DOHH2 (cell line): ENCODE measurements at regions not wholly inside any gene's neighbourhood (a gene's known extent, or its start where the extent isn't known, plus 50 kb on each side); places are given as distances from the start of the nearest gene placed in this dataset.
A peak's percentile ranks its signal among the peaks of the same experiment; 100 is the strongest.
"Not testable (repeated sequence)": the region's sequence is repeated elsewhere in the genome, so short reads cannot be mapped to it uniquely, and the experiment has no call there.

Experiments
- H3F3A ChIP-seq: fragments of 200-600 bp; sonication (generic), shearing (Covaris generic); 2 replicates; pipeline ENCODE4 v1.6.0; 2016; ENCODE audit warnings: antibody characterized with exemption, mild to moderate bottlenecking; ENCODE audit not compliant: control insufficient read depth, insufficient read depth
- H3K27ac ChIP-seq: fragments of 200-600 bp; sonication (generic); 2 replicates; pipeline ENCODE4 v1.5.1; 2014; ENCODE audit warnings: low read depth, mild to moderate bottlenecking, low read length, moderate library complexity
- H3K27me3 ChIP-seq: fragments of 200-600 bp; sonication (generic); 2 replicates; pipeline ENCODE4 v1.6.1; 2014; ENCODE audit warnings: mild to moderate bottlenecking, low read length, mixed read lengths; ENCODE audit not compliant: control insufficient read depth
- H3K36me3 ChIP-seq: fragments of 200-600 bp; sonication (generic); 2 replicates; pipeline ENCODE4 v1.6.1; 2014; ENCODE audit warnings: mild to moderate bottlenecking, low read length, moderate library complexity, mixed read lengths; ENCODE audit not compliant: control insufficient read depth
- H3K4me1 ChIP-seq: fragments of 200-600 bp; sonication (generic); 2 replicates; pipeline ENCODE4 v1.6.1; 2014; ENCODE audit warnings: mild to moderate bottlenecking, low read length, mixed read lengths; ENCODE audit not compliant: control insufficient read depth
- H3K4me2 ChIP-seq: fragments of 200-600 bp; sonication (generic); 2 replicates; pipeline ENCODE4 v1.6.0; 2014; ENCODE audit warnings: mild to moderate bottlenecking, low read length, moderate library complexity
- H3K4me3 ChIP-seq: fragments of 200-600 bp; sonication (generic); 2 replicates; pipeline ENCODE4 v1.5.1; 2014; ENCODE audit warnings: mild to moderate bottlenecking, low read length, mixed read lengths
- H3K79me2 ChIP-seq: fragments of 200-600 bp; sonication (generic); 2 replicates; pipeline ENCODE4 v1.6.1; 2014; ENCODE audit warnings: mild to moderate bottlenecking, low read length, mixed read lengths; ENCODE audit not compliant: control insufficient read depth
- H3K9me2 ChIP-seq: fragments of 200-600 bp; sonication (generic); replicated peaks from 2 replicates; pipeline ENCODE4 v1.6.1; 2014; ENCODE audit warnings: mild to moderate bottlenecking, low read length, mixed read lengths; ENCODE audit not compliant: control insufficient read depth
- H3K9me3 ChIP-seq: fragments of 200-600 bp; sonication (generic); 2 replicates; pipeline ENCODE4 v1.6.1; 2014; ENCODE audit warnings: antibody characterized with exemption, low read length, mixed read lengths; ENCODE audit not compliant: control insufficient read depth, insufficient read depth
- H4K20me1 ChIP-seq: fragments of 200-600 bp; sonication (generic); 2 replicates; pipeline ENCODE4 v1.6.0; 2014; ENCODE audit warnings: low read depth, mild to moderate bottlenecking, antibody characterized with exemption, low read length, moderate library complexity; ENCODE audit not compliant: control insufficient read depth, insufficient read depth
- EZH2phosphoT487 ChIP-seq: fragments of 200-600 bp; sonication (generic); IDR thresholded peaks from 2 replicates; pipeline ENCODE4 v1.6.1; 2017; ENCODE audit warnings: borderline replicate concordance, mild to moderate bottlenecking, antibody characterized with exemption, low read length, moderate library complexity, mixed read lengths
- TF ChIP-seq, protein P1 (sequence below): fragments of 200-600 bp; sonication (generic); IDR thresholded peaks from one replicate; pipeline ENCODE4 v1.5.1; 2014; ENCODE audit warnings: antibody characterized with exemption, mild to moderate bottlenecking, low read depth, low read length; ENCODE audit not compliant: poor library complexity, severe bottlenecking

DNA sequence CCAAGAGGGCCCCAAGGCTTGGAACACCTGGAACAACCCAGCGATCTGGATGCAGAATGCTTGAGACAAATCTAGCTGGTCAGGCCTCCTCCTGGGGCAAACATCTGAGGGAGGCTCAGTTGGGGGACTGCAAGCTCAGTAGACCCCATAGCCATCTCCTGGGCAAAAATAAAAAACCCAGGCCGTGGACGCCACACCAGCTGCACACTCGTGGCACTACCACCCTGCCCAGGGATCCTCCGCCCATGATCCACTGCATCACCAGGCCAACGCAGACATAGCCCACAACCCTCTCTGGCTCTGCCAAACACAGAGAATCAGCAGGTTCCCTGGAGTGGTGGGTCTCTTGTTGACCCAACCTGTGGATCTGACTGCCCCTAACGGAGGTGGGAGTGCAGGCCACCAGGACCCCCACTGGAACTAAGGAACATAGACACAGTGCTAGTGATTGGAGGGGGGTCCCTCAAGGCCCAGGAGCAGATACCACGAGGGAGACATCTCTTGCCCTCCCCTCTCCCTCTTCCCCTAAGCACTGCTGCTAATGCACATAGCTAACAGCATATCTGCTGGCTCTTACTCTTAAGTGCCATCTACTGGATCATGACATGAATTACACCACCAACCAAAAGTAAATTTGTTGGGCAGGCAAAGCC is 147.2 kb downstream of the CHD1L start:
- Histone ChIP-seq H3K4me2 (no peak overlapping the region), H3K9me2 (no peaks in the 10 kb centered on the region), H3K36me3 (no peaks in the 10 kb centered on the region), H3F3A (no peaks in the 10 kb centered on the region), H3K27ac (no peak overlapping the region), H3K9me3 (no peaks in the 10 kb centered on the region), H3K4me1 (no peaks in the 10 kb centered on the region), H3K79me2 (no peaks in the 10 kb centered on the region), H4K20me1 (no peaks in the 10 kb centered on the region), H3K4me3 (no peak overlapping the region), H3K27me3 (no peaks in the 10 kb centered on the region)
- no peak for TF ChIP-seq EZH2phosphoT487
- TF ChIP-seq, protein P1, sequence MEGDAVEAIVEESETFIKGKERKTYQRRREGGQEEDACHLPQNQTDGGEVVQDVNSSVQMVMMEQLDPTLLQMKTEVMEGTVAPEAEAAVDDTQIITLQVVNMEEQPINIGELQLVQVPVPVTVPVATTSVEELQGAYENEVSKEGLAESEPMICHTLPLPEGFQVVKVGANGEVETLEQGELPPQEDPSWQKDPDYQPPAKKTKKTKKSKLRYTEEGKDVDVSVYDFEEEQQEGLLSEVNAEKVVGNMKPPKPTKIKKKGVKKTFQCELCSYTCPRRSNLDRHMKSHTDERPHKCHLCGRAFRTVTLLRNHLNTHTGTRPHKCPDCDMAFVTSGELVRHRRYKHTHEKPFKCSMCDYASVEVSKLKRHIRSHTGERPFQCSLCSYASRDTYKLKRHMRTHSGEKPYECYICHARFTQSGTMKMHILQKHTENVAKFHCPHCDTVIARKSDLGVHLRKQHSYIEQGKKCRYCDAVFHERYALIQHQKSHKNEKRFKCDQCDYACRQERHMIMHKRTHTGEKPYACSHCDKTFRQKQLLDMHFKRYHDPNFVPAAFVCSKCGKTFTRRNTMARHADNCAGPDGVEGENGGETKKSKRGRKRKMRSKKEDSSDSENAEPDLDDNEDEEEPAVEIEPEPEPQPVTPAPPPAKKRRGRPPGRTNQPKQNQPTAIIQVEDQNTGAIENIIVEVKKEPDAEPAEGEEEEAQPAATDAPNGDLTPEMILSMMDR = peak; percentile 73

- H3K4me3 ChIP-seq = no peak overlapping the region
- H3K9me2 ChIP-seq = no peaks in the 10 kb centered on the region
- no peaks in the 10 kb centered on the region for H3F3A ChIP-seq
- H3K4me2 ChIP-seq = no peak overlapping the region
- no peak overlapping the region for H3K27ac ChIP-seq
- no peak for TF ChIP-seq EZH2phosphoT487
- TF ChIP-seq, protein P1 = peak; percentile 31
- H3K4me1 ChIP-seq = no peaks in the 10 kb centered on the region
- no peaks in the 10 kb centered on the region for H3K36me3 ChIP-seq
- no peaks in the 10 kb centered on the region for H3K9me3 ChIP-seq
- no peaks in the 10 kb centered on the region for H3K27me3 ChIP-seq
- H3K79me2 ChIP-seq = no peaks in the 10 kb centered on the region
- H4K20me1 ChIP-seq = no peaks in the 10 kb centered on the region
Measured at GRCh38 chr1:147390185-147390542, 147.7 kb downstream of the CHD1L start.

DNA sequence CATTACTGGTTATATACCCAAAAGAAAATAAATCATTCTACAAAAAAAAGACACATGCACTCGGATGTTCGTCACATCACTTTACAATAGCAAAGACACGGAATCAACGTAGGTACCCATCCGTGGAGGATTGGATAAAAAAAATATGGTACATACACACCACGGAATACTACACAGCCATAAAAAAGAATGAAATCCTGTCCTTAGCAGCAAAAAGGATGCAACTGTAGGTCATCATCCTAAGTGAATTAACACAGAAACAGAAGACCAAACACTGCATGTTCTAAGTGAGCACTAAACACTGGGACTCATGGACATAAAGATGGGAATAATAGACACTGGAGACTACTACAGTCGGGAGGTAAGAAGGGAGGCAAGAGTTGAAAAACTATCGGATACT is 148.6 kb downstream of the CHD1L start:
- Histone ChIP-seq H3F3A (no peaks in the 10 kb centered on the region), H3K4me1 (no peaks in the 10 kb centered on the region), H3K9me2 (no peaks in the 10 kb centered on the region), H3K4me3 (no peak overlapping the region), H3K27ac (no peak overlapping the region), H3K4me2 (no peak overlapping the region), H3K9me3 (no peaks in the 10 kb centered on the region), H4K20me1 (no peaks in the 10 kb centered on the region), H3K79me2 (no peaks in the 10 kb centered on the region), H3K36me3 (no peaks in the 10 kb centered on the region), H3K27me3 (no peaks in the 10 kb centered on the region)
- TF ChIP-seq EZH2phosphoT487 = no peak
- TF ChIP-seq, protein P1 = no peak

DNA sequence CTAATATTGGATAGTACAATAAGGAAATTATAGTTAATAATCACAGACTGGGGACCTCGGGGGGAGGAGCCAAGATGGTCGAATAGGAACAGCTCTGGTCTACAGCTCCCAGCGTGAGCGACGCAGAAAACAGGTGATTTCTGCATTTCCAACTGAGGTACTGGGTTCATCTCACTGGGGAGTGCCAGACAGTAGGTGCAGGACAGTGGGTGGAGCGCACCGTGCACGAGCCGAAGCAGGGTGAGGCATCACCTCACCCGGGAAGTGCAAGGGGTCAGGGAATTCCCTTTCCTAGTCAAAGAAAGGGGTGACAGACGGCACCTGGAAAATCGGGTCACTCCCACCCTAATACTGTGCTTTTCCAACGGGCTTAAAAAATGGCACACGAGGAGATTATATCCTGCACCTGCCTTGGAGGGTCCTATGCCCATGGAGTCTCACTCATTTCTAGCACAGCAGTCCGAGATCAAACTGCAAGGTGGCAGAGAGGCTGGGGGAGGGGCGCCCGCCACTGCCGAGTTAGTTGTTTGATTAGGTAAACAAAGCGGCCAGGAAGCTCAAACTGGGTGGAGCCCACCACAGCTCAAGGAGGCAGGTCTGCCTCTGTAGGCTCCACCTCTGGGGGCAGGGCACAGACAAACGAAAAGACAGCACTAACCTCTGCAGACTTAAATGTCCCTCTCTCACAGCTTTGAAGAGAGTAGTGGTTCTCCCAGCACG is 138.8 kb upstream of the BCL9 start:
- H3K9me2 ChIP-seq, H3K4me2 ChIP-seq, H3K9me3 ChIP-seq, H3K27me3 ChIP-seq, H3K36me3 ChIP-seq, H3K4me3 ChIP-seq, H4K20me1 ChIP-seq, H3K79me2 ChIP-seq, H3F3A ChIP-seq, H3K4me1 ChIP-seq, H3K27ac ChIP-seq: not testable (repeated sequence)

DNA sequence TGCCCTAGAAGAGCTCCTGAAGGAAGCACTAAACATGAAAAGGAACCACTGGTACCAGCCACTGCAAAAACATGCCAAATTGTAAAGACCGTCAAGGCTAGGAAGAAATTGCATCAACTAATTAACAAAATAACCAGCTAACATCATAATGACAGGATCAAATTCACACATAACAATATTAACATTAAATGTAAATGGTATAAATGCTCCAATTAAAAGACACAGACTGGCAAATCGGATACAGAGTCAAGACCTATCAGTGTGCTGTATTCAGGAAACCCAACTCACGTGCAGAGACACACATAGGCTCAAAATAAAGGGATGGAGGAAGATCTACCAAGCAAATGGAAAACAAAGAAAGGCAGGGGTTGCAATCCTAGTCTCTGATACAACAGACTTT is 137.0 kb upstream of the BCL9 start:
- not testable (repeated sequence) for H3F3A ChIP-seq, H3K27ac ChIP-seq, H3K9me3 ChIP-seq, H3K27me3 ChIP-seq, H3K36me3 ChIP-seq, H3K79me2 ChIP-seq, H4K20me1 ChIP-seq, H3K9me2 ChIP-seq, H3K4me1 ChIP-seq, H3K4me2 ChIP-seq, H3K4me3 ChIP-seq
